ENCODE measurements at regions not wholly inside any gene's neighbourhood (a gene's known extent, or its start where the extent isn't known, plus 50 kb on each side); places are given as distances from the start of the nearest gene placed in this dataset.
A peak's percentile ranks its signal among the peaks of the same experiment; 100 is the strongest.

DNA sequence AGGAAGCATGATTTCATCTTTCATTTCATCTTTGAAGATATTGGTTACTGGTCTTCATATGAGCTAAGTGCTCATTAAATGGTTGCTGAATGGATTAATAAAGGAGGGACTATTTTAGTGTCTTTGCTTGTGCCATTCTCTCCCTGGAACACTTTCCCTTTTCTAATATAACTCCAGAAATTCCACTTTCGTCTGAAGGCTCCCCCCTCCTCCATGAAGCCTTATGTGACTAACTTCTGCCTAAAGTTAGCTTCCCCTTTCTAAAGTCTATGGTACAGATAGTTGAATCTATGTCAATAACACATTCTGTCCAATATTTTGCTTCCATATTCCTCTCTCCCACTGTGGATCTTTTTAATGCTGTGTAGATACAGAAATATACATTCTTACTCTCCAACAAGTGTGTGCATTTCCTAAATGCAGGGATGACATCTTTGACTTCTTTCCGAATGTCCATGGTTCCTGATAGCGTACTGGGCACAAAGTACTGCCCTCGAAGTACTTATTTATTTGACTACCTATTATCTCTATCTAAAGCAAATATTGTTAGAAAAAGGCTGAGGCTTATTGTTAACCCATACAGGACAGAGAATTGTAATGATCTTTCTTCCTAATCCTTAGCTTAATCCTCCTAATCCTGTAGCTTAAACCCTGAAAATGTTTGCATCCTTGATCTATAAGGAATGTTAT, 84.7 kb upstream of the ELOVL5 start:
- intact Hi-C loops (cut with DNase I; ENCODE audit: low total_unique reads) = loop anchor here (10.0 kb wide), 1 partner anchor 259 kb away; no protein-coding TSS in a partner anchor
- peak overlapping the region in 4 of 8 donors; percentile 33 to 49 (median 42) for H3K27ac ChIP-seq
- DNase-seq = no peak
- no peaks in the 10 kb centered on the region for H3K36me3 ChIP-seq
- TF ChIP-seq POLR2AphosphoS5 (IDR thresholded peaks at IDR 0.05) = no peak
- TF ChIP-seq, protein P1, sequence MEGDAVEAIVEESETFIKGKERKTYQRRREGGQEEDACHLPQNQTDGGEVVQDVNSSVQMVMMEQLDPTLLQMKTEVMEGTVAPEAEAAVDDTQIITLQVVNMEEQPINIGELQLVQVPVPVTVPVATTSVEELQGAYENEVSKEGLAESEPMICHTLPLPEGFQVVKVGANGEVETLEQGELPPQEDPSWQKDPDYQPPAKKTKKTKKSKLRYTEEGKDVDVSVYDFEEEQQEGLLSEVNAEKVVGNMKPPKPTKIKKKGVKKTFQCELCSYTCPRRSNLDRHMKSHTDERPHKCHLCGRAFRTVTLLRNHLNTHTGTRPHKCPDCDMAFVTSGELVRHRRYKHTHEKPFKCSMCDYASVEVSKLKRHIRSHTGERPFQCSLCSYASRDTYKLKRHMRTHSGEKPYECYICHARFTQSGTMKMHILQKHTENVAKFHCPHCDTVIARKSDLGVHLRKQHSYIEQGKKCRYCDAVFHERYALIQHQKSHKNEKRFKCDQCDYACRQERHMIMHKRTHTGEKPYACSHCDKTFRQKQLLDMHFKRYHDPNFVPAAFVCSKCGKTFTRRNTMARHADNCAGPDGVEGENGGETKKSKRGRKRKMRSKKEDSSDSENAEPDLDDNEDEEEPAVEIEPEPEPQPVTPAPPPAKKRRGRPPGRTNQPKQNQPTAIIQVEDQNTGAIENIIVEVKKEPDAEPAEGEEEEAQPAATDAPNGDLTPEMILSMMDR (IDR thresholded peaks at IDR 0.05 in 8 of 11, conservative IDR thresholded peaks at IDR 0.05 in 3 of 11) = no peak
- TF ChIP-seq POLR2A (IDR thresholded peaks at IDR 0.05) = no peak
- H3K4me1 ChIP-seq = peaks cover 0 to 43% (median 15%) of the 10 kb centered on the region in 6 donors
- no peaks in the 10 kb centered on the region for H3K27me3 ChIP-seq (replicated peaks in 1 of 7)
- no peaks in the 10 kb centered on the region for H3K9me3 ChIP-seq
- no peak overlapping the region for H3K4me3 ChIP-seq
- 74 to 87% (median 82%) methylated on average over 4 of the region's 4 CpGs for WGBS, 5 donors

DNA sequence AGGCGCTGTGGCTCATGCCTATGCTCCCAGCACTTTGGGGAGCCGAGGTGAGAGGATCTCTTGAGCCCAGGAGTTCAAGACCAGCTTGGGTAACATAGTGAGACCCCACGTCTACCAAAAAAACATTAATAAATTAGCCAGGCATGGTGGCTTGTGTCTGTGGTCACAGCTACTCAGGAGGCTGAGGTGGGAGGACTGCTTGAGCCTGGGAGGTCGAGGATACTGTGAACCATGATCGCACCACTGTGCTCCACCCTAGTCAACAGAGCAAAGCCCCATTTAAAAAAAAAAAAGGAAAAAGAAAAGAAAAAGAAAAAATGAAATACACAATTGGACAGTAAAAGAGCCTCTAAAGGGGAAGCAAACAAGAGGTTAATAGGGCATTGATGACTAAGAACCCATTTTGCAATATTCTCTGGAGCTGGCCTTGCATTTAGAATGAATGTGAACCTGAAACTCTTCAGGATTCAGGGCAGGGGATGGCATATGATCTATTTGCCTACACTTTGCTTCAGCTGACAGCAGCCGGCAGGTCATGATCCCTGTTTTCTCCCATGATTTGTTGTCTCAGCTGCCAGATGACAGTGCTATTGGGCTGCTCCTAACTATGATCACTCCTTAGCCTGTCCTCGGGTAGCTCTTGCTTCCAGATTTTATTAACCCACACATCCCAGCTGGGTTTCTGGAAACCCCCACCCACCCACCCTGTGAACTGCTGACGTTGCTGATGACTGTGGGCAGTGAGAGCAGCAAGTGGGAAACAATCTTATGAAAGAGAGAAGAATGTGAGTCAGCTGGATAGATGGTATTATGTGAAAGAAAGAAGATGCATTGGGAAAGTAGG, 83.8 kb upstream of the ELOVL5 start:
- Histone ChIP-seq H3K27ac (peak overlapping the region in 5 of 8 donors; percentile 28 to 49 (median 42)), H3K27me3 (replicated peaks in 1 of 7) (no peaks in the 10 kb centered on the region), H3K4me3 (no peak overlapping the region), H3K4me1 (peaks cover 0 to 36% (median 14%) of the 10 kb centered on the region in 6 donors), H3K9me3 (no peaks in the 10 kb centered on the region), H3K36me3 (no peaks in the 10 kb centered on the region)
- 58 to 79% (median 73%) methylated on average over 8 of the region's 8 CpGs for WGBS, 5 donors
- TF ChIP-seq, protein P1 (IDR thresholded peaks at IDR 0.05 in 8 of 11, conservative IDR thresholded peaks at IDR 0.05 in 3 of 11) = no peak
- TF ChIP-seq POLR2AphosphoS5 (IDR thresholded peaks at IDR 0.05) = no peak
- no peak for TF ChIP-seq POLR2A (IDR thresholded peaks at IDR 0.05)
- intact Hi-C loops (cut with DNase I; ENCODE audit: low total_unique reads) = loop anchor here (10.0 kb wide), 1 partner anchor 258 kb away; no protein-coding TSS in a partner anchor
- no peak for DNase-seq

DNA sequence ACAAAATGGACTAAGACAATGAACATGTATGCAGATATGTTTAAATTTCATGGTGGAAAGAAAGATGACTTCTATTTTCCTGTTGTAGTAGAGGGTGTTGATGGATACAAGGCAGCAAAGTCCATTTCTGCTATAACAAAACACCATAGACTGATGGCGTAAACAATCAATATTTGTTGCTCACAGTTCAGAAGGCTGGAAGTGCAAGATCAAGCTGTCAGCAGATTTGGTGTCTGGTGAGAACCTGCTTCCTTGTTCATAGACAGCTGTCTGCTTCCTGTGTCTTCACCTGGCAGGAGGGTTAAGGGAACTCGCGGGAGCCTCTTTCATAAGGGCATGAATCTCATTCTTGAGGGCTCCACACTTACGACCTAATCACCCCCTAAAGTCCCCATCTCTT, 83.0 kb upstream of the ELOVL5 start:
- DNase-seq = no peak
- intact Hi-C loops (cut with DNase I; ENCODE audit: low total_unique reads) = loop anchor here (10.0 kb wide), 1 partner anchor 257 kb away; no protein-coding TSS in a partner anchor
- Histone ChIP-seq H3K4me3 (no peak overlapping the region), H3K27me3 (replicated peaks in 1 of 7) (no peaks in the 10 kb centered on the region), H3K9me3 (no peaks in the 10 kb centered on the region), H3K4me1 (peaks cover 0 to 30% (median 10%) of the 10 kb centered on the region in 6 donors), H3K27ac (no peak overlapping the region), H3K36me3 (no peaks in the 10 kb centered on the region)
- TF ChIP-seq, protein P1 (IDR thresholded peaks at IDR 0.05 in 8 of 11, conservative IDR thresholded peaks at IDR 0.05 in 3 of 11) = no peak
- 49 to 77% (median 66%) methylated on average over 4 of the region's 4 CpGs for WGBS, 5 donors

DNA sequence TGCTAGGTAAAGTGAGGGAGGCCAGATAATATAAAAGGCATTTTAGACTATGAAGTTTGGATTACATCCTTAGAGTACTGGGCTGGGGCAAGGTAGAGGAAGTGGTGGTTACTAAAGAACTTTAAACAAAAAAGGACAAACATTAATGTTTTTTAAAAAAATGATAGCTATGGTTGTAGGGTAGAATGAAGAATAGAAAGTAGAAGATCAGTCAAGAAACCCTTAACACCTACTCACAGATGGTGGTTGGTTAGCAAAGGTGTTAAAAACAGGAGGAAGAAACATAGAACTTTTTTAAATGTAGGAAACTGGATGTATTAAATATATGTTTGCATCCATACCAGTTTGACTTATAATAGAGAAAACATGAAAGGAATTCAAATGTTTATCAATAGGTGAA, 80.7 kb upstream of the ELOVL5 start:
- no peak for TF ChIP-seq POLR2A (IDR thresholded peaks at IDR 0.05)
- no peak for TF ChIP-seq POLR2AphosphoS5 (IDR thresholded peaks at IDR 0.05)
- TF ChIP-seq, protein P1 (IDR thresholded peaks at IDR 0.05 in 8 of 11, conservative IDR thresholded peaks at IDR 0.05 in 3 of 11) = no peak
- Histone ChIP-seq H3K9me3 (no peaks in the 10 kb centered on the region), H3K27me3 (replicated peaks in 1 of 7) (no peaks in the 10 kb centered on the region), H3K4me3 (no peak overlapping the region), H3K36me3 (no peaks in the 10 kb centered on the region), H3K27ac (no peak overlapping the region), H3K4me1 (peaks cover 0 to 37% (median 12%) of the 10 kb centered on the region in 6 donors)
- DNase-seq = no peak
- intact Hi-C loops (cut with DNase I; ENCODE audit: low total_unique reads) = no loop called here

Measured in spleen (tissue), 11 donors.